Breast epithelium (tissue), 3 donors: ENCODE measurements at regions not wholly inside any gene's neighbourhood (a gene's known extent, or its start where the extent isn't known, plus 50 kb on each side); places are given as distances from the start of the nearest gene placed in this dataset.

Experiments used
- POLR2A ChIP-seq: fragments of 450-650 bp; IDR thresholded peaks from one replicate; pipeline ENCODE4 v1.6.1; 2016; ENCODE audit warnings: antibody characterized with exemption, mild to moderate bottlenecking, moderate library complexity
- TF ChIP-seq, protein P1 (sequence below), 3 donors: fragments of 450-650 bp; IDR thresholded peaks; one replicate each; pipeline ENCODE4 v1.5.1; 2016 to 2017; ENCODE audit warnings: antibody characterized with exemption in 3 of 3, mild to moderate bottlenecking in 3 of 3, moderate library complexity in 3 of 3

DNA sequence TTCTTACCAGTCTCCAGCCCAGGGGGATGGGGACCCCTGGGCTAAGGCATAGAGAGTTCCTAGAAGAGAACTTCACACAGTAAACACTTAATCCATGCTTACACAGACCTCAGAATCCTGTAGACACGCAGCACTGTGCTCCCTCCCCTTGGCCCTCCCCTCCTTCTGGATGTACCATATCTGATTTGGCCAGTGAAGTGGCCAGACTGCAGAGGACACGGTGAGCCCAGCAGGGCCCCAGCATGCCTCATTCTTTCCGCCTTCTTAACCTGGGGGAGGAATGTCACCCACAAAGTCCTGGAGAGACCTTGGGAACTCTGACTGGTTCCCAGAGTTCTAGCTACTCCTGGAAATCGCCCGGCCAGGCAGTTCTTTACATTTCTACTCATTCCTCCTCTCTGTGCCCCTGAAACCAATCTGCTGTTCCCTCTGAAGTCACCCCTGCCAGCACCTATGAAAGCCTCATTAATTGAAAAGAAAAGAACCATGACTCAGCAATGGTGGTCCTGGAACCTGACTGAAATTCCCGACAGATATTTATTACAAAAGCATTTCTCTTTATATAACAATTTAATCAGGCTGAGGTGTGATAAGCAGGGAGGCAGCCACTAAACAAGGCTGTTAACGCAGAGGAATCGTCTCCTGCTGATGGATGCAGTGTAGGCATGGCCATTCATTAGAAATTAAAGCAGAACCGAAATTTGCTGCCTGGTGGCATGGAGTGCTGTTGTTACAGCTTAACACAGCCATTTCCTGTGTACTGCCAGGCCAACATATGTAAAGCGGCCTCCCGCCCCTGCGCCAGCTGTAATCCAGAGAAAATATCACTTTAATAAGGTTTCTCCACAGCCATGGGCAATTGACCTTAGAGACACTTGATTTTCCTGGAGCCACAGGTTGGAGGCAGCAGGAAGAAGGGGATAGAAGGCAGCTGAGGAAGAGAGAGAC, 74.6 kb upstream of the KCND3 start:
- TF ChIP-seq, protein P1, sequence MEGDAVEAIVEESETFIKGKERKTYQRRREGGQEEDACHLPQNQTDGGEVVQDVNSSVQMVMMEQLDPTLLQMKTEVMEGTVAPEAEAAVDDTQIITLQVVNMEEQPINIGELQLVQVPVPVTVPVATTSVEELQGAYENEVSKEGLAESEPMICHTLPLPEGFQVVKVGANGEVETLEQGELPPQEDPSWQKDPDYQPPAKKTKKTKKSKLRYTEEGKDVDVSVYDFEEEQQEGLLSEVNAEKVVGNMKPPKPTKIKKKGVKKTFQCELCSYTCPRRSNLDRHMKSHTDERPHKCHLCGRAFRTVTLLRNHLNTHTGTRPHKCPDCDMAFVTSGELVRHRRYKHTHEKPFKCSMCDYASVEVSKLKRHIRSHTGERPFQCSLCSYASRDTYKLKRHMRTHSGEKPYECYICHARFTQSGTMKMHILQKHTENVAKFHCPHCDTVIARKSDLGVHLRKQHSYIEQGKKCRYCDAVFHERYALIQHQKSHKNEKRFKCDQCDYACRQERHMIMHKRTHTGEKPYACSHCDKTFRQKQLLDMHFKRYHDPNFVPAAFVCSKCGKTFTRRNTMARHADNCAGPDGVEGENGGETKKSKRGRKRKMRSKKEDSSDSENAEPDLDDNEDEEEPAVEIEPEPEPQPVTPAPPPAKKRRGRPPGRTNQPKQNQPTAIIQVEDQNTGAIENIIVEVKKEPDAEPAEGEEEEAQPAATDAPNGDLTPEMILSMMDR (IDR thresholded peaks at IDR 0.05), result no peak
- no peak for TF ChIP-seq POLR2A
